Gastroesophageal sphincter (tissue), 3 donors: ENCODE measurements at regions not wholly inside any gene's neighbourhood (a gene's known extent, or its start where the extent isn't known, plus 50 kb on each side); places are given as distances from the start of the nearest gene placed in this dataset.

ENCODE experiments used
- POLR2A ChIP-seq, 2 donors: fragments of 450-650 bp; IDR thresholded peaks; one replicate each; pipeline ENCODE4 v1.6.1; 2017; ENCODE audit warnings: antibody characterized with exemption in 2 of 2, mild to moderate bottlenecking in 2 of 2, moderate library complexity in 1 of 2
- POLR2AphosphoS5 ChIP-seq: sonication (generic); formaldehyde crosslinking; IDR thresholded peaks from one replicate; pipeline ENCODE4 v1.6.1; 2017; ENCODE audit warnings: antibody characterized with exemption
- TF ChIP-seq, protein P1 (sequence below), 4 experiments: fragments of 200-600 bp in 2 of 4; fragments of 450-650 bp in 2 of 4; sonication (generic) in 1 of 4; IDR thresholded peaks; one replicate each; pipeline ENCODE4 v1.5.1; 2017 to 2019; ENCODE audit warnings: antibody characterized with exemption in 4 of 4, mild to moderate bottlenecking in 2 of 4, moderate library complexity in 2 of 4

DNA sequence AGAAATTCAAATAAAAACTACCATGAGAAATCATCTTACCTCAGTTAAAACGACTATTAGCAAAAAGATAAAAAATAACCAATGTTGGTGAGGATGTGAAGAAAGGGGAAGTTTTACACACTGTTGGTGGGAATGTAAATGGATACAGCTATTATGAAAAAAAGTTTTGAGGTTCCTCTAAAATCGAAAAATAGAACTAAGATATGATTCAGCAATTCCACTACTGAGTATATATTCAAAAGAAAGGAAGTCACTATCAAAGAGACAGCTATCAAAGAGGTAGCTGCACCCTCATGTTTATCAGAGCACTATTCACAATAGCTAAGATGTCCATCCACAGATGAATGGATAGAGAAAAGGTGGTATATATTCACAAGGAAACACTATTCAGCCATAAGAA, 1888.4 kb downstream of the MAT2B start:
- TF ChIP-seq, protein P1, sequence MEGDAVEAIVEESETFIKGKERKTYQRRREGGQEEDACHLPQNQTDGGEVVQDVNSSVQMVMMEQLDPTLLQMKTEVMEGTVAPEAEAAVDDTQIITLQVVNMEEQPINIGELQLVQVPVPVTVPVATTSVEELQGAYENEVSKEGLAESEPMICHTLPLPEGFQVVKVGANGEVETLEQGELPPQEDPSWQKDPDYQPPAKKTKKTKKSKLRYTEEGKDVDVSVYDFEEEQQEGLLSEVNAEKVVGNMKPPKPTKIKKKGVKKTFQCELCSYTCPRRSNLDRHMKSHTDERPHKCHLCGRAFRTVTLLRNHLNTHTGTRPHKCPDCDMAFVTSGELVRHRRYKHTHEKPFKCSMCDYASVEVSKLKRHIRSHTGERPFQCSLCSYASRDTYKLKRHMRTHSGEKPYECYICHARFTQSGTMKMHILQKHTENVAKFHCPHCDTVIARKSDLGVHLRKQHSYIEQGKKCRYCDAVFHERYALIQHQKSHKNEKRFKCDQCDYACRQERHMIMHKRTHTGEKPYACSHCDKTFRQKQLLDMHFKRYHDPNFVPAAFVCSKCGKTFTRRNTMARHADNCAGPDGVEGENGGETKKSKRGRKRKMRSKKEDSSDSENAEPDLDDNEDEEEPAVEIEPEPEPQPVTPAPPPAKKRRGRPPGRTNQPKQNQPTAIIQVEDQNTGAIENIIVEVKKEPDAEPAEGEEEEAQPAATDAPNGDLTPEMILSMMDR (IDR thresholded peaks at IDR 0.05): no peak
- TF ChIP-seq POLR2AphosphoS5: no peak
- no peak for TF ChIP-seq POLR2A (IDR thresholded peaks at IDR 0.05)
